ENCODE measurements at regions not wholly inside any gene's neighbourhood (a gene's known extent, or its start where the extent isn't known, plus 50 kb on each side); places are given as distances from the start of the nearest gene placed in this dataset.

- no peak for TF ChIP-seq POLR2AphosphoS5 (IDR thresholded peaks at IDR 0.05)
- TF ChIP-seq CTCF (IDR thresholded peaks at IDR 0.05) = no peak
- TF ChIP-seq POLR2A (IDR thresholded peaks at IDR 0.05) = no peak
Observed at GRCh38 chr3:159221335-159221734, 419.5 kb downstream of the MFSD1 start.
